ENCODE measurements at regions not wholly inside any gene's neighbourhood (a gene's known extent, or its start where the extent isn't known, plus 50 kb on each side); places are given as distances from the start of the nearest gene placed in this dataset.

DNA sequence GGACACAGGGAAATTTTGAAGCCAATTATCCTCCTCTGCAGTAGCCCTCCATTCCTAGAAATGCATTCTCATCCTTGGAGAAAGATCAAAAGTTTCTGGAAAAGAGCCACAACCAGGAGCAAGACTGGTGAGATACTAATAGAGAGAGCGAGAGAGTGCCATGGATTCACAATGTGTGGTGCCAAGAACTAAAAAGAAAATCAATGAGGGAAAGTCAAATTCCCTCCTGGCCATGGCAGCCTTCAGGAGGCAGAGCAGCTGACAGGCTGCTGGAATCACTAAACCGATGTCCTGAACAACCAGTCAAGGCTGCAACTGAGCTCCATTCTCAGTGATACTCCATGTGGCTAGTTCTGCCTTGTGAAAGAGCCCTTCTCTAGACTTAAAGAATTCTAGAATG lies 561.0 kb downstream of the SOX6 start:
- WGBS (ENCODE audit: low lambda C conversion rate): 0% methylated on average over 2 of the region's 2 CpGs
- Histone ChIP-seq H3K27me3 (ENCODE audit: control insufficient read depth in 1 of 2, insufficient read depth in 2 of 2, low read length in 2 of 2) (no peaks in the 10 kb centered on the region), H3K4me2 (ENCODE audit: low read depth, low read length) (no peak overlapping the region), H4K20me1 (ENCODE audit: insufficient read depth, low read length) (no peaks in the 10 kb centered on the region), H3K36me3 (replicated peaks in 1 of 2; ENCODE audit: control insufficient read depth in 1 of 2, insufficient read depth in 2 of 2, low read length in 2 of 2) (no peaks in the 10 kb centered on the region), H3K4me3 (replicated peaks in 1 of 3; ENCODE audit: insufficient read depth in 1 of 3, low read depth in 2 of 3, low read length in 3 of 3) (no peak overlapping the region), H3K9me3 (ENCODE audit: low read length) (no peaks in the 10 kb centered on the region), H3K79me2 (ENCODE audit: insufficient read depth, low read length) (no peaks in the 10 kb centered on the region), H2AFZ (ENCODE audit: low read length) (no peak overlapping the region), H3K4me1 (ENCODE audit: insufficient read depth, low read length) (no peaks in the 10 kb centered on the region), H3K9ac (ENCODE audit: insufficient read depth, low read depth, low read length) (no peak overlapping the region), H3K27ac (ENCODE audit: extremely low read length, insufficient read depth, low read length) (no peak overlapping the region)
- in situ Hi-C loops (cut with HindIII; ENCODE audit: extremely low pct_ligation_motif_present, low pct_unique_long_range_greater_than_20kb) (loop anchor here (25.0 kb wide), 1 partner anchor 92 kb away; no protein-coding TSS in a partner anchor), intact Hi-C loops (cut with micrococcal nuclease; ENCODE audit: unreplicated experiment) (no loop called here)
- ATAC-seq: no peak
- BruUV-seq (replicated peaks): no TSS peak
- ChIA-PET POLR2A (no interaction called here), CTCF (ENCODE audit: low intra/inter-chr PET ratio, low total read pairs) (no interaction called here)
- FAIRE-seq: no peak
- DNase-seq (ENCODE audit: low spot score): no peak
- TF ChIP-seq ZNF496 (CRISPR knock-in tag; IDR thresholded peaks at IDR 0.05; ENCODE audit: insufficient replicate concordance) (no peak), ATF7-NPFF (CRISPR knock-in tag; IDR thresholded peaks at IDR 0.05; ENCODE audit: low read depth) (no peak), EEA1 (CRISPR knock-in tag; IDR thresholded peaks at IDR 0.05; ENCODE audit: borderline replicate concordance) (no peak), NR2F2 (IDR thresholded peaks at IDR 0.05; ENCODE audit: borderline replicate concordance, low read depth) (no peak), MAF1 (CRISPR knock-in tag; IDR thresholded peaks at IDR 0.05; ENCODE audit: borderline replicate concordance) (no peak), POLR2AphosphoS2 (IDR thresholded peaks at IDR 0.05; ENCODE audit: low read depth, low read length) (no peak)

DNA sequence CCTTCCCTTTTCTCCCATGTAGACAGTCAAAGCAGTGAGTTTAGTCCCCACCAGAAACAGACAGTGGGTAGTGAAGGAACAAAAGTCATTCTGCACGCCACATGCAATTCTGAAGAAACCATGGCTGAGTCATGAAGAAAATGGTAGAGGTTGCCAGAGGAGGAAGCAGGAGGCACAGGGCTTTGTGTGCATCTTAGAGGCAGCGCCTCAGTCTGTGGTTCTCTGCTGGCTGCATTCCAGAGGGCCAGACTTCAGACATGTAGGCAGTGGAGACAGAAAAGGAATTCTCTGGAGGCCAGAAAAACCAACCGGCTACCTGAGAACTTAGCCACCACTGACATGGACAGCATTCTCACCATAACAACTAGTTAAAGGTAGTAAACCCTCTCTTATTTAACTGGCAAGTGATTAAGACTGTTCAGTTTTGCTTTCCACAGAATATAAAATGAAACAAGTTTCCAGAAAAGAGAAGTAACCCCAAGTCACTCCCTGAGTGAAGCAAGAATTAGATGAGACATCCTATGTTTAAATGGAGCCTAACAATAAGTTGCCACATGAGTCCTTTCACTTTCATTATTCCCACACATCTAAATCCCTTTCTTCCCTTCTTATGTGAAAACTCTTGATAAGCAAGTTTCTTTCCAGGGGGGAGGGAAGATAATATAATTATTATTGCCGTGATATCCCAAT lies 556.1 kb downstream of the SOX6 start:
- WGBS (ENCODE audit: low lambda C conversion rate): 42% methylated on average over 4 of the region's 4 CpGs
- no peaks in the 10 kb centered on the region for H3K79me2 ChIP-seq (ENCODE audit: insufficient read depth, low read length)
- no peak overlapping the region for H3K4me3 ChIP-seq (replicated peaks in 1 of 3; ENCODE audit: insufficient read depth in 1 of 3, low read depth in 2 of 3, low read length in 3 of 3)
- no peaks in the 10 kb centered on the region for H3K36me3 ChIP-seq (replicated peaks in 1 of 2; ENCODE audit: control insufficient read depth in 1 of 2, insufficient read depth in 2 of 2, low read length in 2 of 2)
- intact Hi-C loops (cut with micrococcal nuclease; ENCODE audit: unreplicated experiment): no loop called here
- H4K20me1 ChIP-seq (ENCODE audit: insufficient read depth, low read length): no peaks in the 10 kb centered on the region
- TF ChIP-seq RCOR2 (CRISPR knock-in tag; IDR thresholded peaks at IDR 0.05) (no peak), SSRP1 (CRISPR knock-in tag; IDR thresholded peaks at IDR 0.05) (no peak), ZNF17 (CRISPR knock-in tag; IDR thresholded peaks at IDR 0.05) (no peak), ATF7 (IDR thresholded peaks at IDR 0.05) (no peak), ATF7 (CRISPR knock-in tag; IDR thresholded peaks at IDR 0.05) (no peak), MIER2 (CRISPR knock-in tag; IDR thresholded peaks at IDR 0.05) (no peak), ZFY (CRISPR knock-in tag; IDR thresholded peaks at IDR 0.05) (no peak), TEAD3 (CRISPR knock-in tag; optimal IDR thresholded peaks at IDR 0.05; ENCODE audit: borderline replicate concordance) (no peak)
- TF ChIP-seq, protein P1, sequence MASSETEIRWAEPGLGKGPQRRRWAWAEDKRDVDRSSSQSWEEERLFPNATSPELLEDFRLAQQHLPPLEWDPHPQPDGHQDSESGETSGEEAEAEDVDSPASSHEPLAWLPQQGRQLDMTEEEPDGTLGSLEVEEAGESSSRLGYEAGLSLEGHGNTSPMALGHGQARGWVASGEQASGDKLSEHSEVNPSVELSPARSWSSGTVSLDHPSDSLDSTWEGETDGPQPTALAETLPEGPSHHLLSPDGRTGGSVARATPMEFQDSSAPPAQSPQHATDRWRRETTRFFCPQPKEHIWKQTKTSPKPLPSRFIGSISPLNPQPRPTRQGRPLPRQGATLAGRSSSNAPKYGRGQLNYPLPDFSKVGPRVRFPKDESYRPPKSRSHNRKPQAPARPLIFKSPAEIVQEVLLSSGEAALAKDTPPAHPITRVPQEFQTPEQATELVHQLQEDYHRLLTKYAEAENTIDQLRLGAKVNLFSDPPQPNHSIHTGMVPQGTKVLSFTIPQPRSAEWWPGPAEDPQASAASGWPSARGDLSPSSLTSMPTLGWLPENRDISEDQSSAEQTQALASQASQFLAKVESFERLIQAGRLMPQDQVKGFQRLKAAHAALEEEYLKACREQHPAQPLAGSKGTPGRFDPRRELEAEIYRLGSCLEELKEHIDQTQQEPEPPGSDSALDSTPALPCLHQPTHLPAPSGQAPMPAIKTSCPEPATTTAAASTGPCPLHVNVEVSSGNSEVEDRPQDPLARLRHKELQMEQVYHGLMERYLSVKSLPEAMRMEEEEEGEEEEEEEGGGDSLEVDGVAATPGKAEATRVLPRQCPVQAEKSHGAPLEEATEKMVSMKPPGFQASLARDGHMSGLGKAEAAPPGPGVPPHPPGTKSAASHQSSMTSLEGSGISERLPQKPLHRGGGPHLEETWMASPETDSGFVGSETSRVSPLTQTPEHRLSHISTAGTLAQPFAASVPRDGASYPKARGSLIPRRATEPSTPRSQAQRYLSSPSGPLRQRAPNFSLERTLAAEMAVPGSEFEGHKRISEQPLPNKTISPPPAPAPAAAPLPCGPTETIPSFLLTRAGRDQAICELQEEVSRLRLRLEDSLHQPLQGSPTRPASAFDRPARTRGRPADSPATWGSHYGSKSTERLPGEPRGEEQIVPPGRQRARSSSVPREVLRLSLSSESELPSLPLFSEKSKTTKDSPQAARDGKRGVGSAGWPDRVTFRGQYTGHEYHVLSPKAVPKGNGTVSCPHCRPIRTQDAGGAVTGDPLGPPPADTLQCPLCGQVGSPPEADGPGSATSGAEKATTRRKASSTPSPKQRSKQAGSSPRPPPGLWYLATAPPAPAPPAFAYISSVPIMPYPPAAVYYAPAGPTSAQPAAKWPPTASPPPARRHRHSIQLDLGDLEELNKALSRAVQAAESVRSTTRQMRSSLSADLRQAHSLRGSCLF (CRISPR knock-in tag; IDR thresholded peaks at IDR 0.05; ENCODE audit: borderline replicate concordance): no peak
- no peaks in the 10 kb centered on the region for H3K4me1 ChIP-seq (ENCODE audit: insufficient read depth, low read length)
- ATAC-seq (no peak), DNase-seq (ENCODE audit: low spot score) (no peak), FAIRE-seq (no peak)
- ChIA-PET CTCF (ENCODE audit: low intra/inter-chr PET ratio, low total read pairs) (no interaction called here), POLR2A (no interaction called here)
- H3K4me2 ChIP-seq (ENCODE audit: low read depth, low read length): no peak overlapping the region
- in situ Hi-C loops (cut with HindIII; ENCODE audit: extremely low pct_ligation_motif_present, low pct_unique_long_range_greater_than_20kb): no loop called here
- H3K27ac ChIP-seq (ENCODE audit: extremely low read length, insufficient read depth, low read length): no peak overlapping the region
- H3K9ac ChIP-seq (ENCODE audit: insufficient read depth, low read depth, low read length): no peak overlapping the region
- no TSS peak for BruUV-seq (replicated peaks)
- no peaks in the 10 kb centered on the region for H3K9me3 ChIP-seq (ENCODE audit: low read length)
- H2AFZ ChIP-seq (ENCODE audit: low read length): no peak overlapping the region
- no peaks in the 10 kb centered on the region for H3K27me3 ChIP-seq (ENCODE audit: control insufficient read depth in 1 of 2, insufficient read depth in 2 of 2, low read length in 2 of 2)
